Endothelial cell of umbilical vein (primary cell): ENCODE measurements at regions not wholly inside any gene's neighbourhood (a gene's known extent, or its start where the extent isn't known, plus 50 kb on each side); places are given as distances from the start of the nearest gene placed in this dataset.

Experiments used
- BruUV-seq: library from RNA; stranded (reverse); fragments of 400-500 nt; replicated peaks from 2 replicates; lab custom pipeline; 2021; lab: Mats Ljungman, UMichigan
- CTCF ChIA-PET: fragments of 300-600, 350-600 bp; sonication (Branson Sonifier 250); formaldehyde crosslinking; loops from one replicate; lab custom pipeline; 2021; ENCODE audit warnings: antibody characterized with exemption, inconsistent platforms; lab: Charles Lee
- POLR2A ChIA-PET: fragments of 300-600, 350-600 bp; sonication (Branson Sonifier 250); formaldehyde crosslinking; loops from one replicate; lab custom pipeline; 2021; ENCODE audit warnings: antibody characterized with exemption, inconsistent platforms; lab: Charles Lee
- DNase-seq: peaks from one replicate; pipeline ENCODE4 v3.0.0-alpha.2; 2011; ENCODE audit warnings: low read depth, low spot score
- FAIRE-seq: peaks from 2 replicates; lab custom pipeline; 2011; peaks lifted over from hg19 to GRCh38; lab: Jason Lieb, UNC
- H2AFZ ChIP-seq: 2 replicates; pipeline ENCODE4 v1.6.0; 2012; ENCODE audit warnings: low read depth, low read length, control low read depth, inconsistent platforms
- H3K27ac ChIP-seq: 2 replicates; pipeline ENCODE4 v1.5.1; 2011; ENCODE audit warnings: low read depth, mild to moderate bottlenecking, control low read depth, low read length, moderate library complexity; ENCODE audit not compliant: insufficient read depth
- H3K27me3 ChIP-seq, 2 experiments: 2 replicates each; pipeline versions ENCODE4 v1.6.0 to v1.6.1; 2011; ENCODE audit warnings: low read length in 2 of 2, mixed read lengths in 1 of 2; ENCODE audit not compliant: control insufficient read depth in 2 of 2, insufficient read depth in 2 of 2
- H3K36me3 ChIP-seq, 2 experiments: 2 replicates in 1 of 2; 3 replicates in 1 of 2; pipeline ENCODE4 v1.5.1; 2011; ENCODE audit warnings: low read length in 2 of 2, mild to moderate bottlenecking in 1 of 2, moderate library complexity in 1 of 2; ENCODE audit not compliant: control insufficient read depth in 2 of 2, insufficient read depth in 2 of 2; ENCODE audit errors: extremely low read depth in 1 of 2
- H3K4me1 ChIP-seq: 3 replicates; pipeline ENCODE4 v1.5.1; 2011; ENCODE audit warnings: mild to moderate bottlenecking, low read length; ENCODE audit not compliant: control insufficient read depth, insufficient read depth; ENCODE audit errors: extremely low read depth
- H3K4me2 ChIP-seq: 2 replicates; pipeline ENCODE4 v1.6.1; 2011; ENCODE audit warnings: low read length, control low read depth, mixed read lengths; ENCODE audit not compliant: insufficient read depth
- H3K4me3 ChIP-seq, 3 experiments: fragments of 200-600 bp in 1 of 3; sonication (generic), shearing (Covaris generic) in 1 of 3; replicated peaks in 1 of 3; 2 replicates each; pipeline ENCODE4 v1.5.1; 2011 to 2016; ENCODE audit warnings: control low read depth in 3 of 3, low read length in 3 of 3, mild to moderate bottlenecking in 2 of 3, inconsistent platforms in 1 of 3, low read depth in 1 of 3, moderate library complexity in 1 of 3; ENCODE audit not compliant: insufficient read depth in 1 of 3
- H3K79me2 ChIP-seq: 2 replicates; pipeline ENCODE4 v1.6.0; 2012; ENCODE audit warnings: low read length, inconsistent platforms; ENCODE audit not compliant: control insufficient read depth, insufficient read depth
- H3K9ac ChIP-seq: replicated peaks from 2 replicates; pipeline ENCODE3; 2011; ENCODE audit warnings: low read length, control low read depth; ENCODE audit not compliant: insufficient read depth; ENCODE audit errors: extremely low read depth
- H3K9me1 ChIP-seq: replicated peaks from 3 replicates; pipeline ENCODE4 v1.6.0; 2011; ENCODE audit warnings: mild to moderate bottlenecking, low read length; ENCODE audit not compliant: control insufficient read depth, insufficient read depth; ENCODE audit errors: extremely low read depth
- H3K9me3 ChIP-seq: replicated peaks from 2 replicates; pipeline ENCODE4 v1.5.1; 2012; ENCODE audit warnings: low read length, inconsistent platforms; ENCODE audit not compliant: control insufficient read depth, insufficient read depth
- H4K20me1 ChIP-seq: replicated peaks from 2 replicates; pipeline ENCODE3; 2011; ENCODE audit warnings: mild to moderate bottlenecking, low read length; ENCODE audit not compliant: control insufficient read depth, insufficient read depth; ENCODE audit errors: extremely low read depth
- EZH2 ChIP-seq: IDR thresholded peaks from 2 replicates; pipeline ENCODE4 v1.6.1; 2012; ENCODE audit warnings: borderline replicate concordance, low read depth, mild to moderate bottlenecking, moderate library complexity, low read length, inconsistent platforms; ENCODE audit not compliant: severe bottlenecking
- FOS ChIP-seq: IDR thresholded peaks from 2 replicates; pipeline ENCODE4 v1.6.1; 2011; ENCODE audit warnings: mild to moderate bottlenecking, low read length, moderate library complexity, borderline replicate concordance; ENCODE audit not compliant: insufficient read depth
- GATA2 ChIP-seq: IDR thresholded peaks from 2 replicates; pipeline ENCODE4 v1.7.0; 2011; ENCODE audit warnings: low read depth, mild to moderate bottlenecking, moderate library complexity, mixed read lengths, low read length; ENCODE audit not compliant: insufficient read length, insufficient read depth
- JUN ChIP-seq: IDR thresholded peaks from 2 replicates; pipeline ENCODE4 v1.6.1; 2011; ENCODE audit warnings: borderline replicate concordance, low read depth; ENCODE audit not compliant: insufficient read length, insufficient read depth
- MYC ChIP-seq: IDR thresholded peaks from one replicate; pipeline ENCODE4 v1.6.1; 2011; ENCODE audit warnings: mild to moderate bottlenecking, low read depth, low read length
- POLR2A ChIP-seq: IDR thresholded peaks from 2 replicates; pipeline ENCODE4 v1.6.1; 2012; ENCODE audit warnings: low read depth, mild to moderate bottlenecking, control low read depth, low read length
- POLR2AphosphoS5 ChIP-seq: IDR thresholded peaks from 2 replicates; pipeline ENCODE4 v1.6.1; 2012; ENCODE audit warnings: low read depth, mild to moderate bottlenecking, control low read depth, low read length, moderate library complexity; ENCODE audit not compliant: insufficient read depth
- dilution Hi-C: fragments of 300-500 bp; cut with MboI; formaldehyde crosslinking; loops from one replicate; pipeline ENCODE4 v1.15.0; 2019; ENCODE audit warnings: low sequenced_read_pairs; ENCODE audit not compliant: extremely low pct_ligation_motif_present
- intact Hi-C: fragments of 100-400 bp; cut with micrococcal nuclease; formaldehyde crosslinking; loops from one replicate; pipeline ENCODE4 v1.10.0; 2022
- TF ChIP-seq, protein P1 (sequence below): IDR thresholded peaks from 2 replicates; pipeline ENCODE4 v1.6.1; 2011; ENCODE audit not compliant: insufficient read depth, insufficient read length
- TF ChIP-seq, protein P2 (sequence below), 2 donors: IDR thresholded peaks; 1 replicate in 1 of 2; 2 replicates in 1 of 2; pipeline ENCODE4 v1.5.1; 2011; ENCODE audit warnings: low read length in 2 of 2, mild to moderate bottlenecking in 2 of 2, moderate library complexity in 2 of 2, control low read depth in 1 of 2, inconsistent platforms in 1 of 2, low read depth in 1 of 2; ENCODE audit not compliant: insufficient read depth in 1 of 2; ENCODE audit errors: extremely low read depth in 1 of 2

DNA sequence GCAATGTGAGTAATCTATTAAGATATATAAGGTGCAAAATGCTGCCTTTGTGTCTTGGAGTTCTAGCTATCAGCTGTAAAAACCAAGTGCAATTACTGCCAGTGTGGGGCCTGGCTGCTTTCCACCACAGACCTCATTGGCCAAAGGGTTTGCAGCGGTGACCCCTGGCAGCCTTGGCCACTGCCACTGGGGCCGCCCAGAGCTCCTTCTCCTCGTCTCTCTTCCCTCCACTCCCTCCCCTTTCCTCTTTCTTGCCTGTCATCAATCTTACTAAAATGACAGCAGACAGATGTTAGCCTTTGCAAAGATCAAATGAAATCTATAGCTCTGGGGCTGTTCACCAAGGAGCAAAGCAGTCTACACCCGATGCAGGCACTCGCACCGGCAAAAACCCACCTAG, 986.3 kb downstream of the BCL11A start:
- DNase-seq = no peak
- dilution Hi-C loops = no loop called here
- FAIRE-seq = no peak

DNA sequence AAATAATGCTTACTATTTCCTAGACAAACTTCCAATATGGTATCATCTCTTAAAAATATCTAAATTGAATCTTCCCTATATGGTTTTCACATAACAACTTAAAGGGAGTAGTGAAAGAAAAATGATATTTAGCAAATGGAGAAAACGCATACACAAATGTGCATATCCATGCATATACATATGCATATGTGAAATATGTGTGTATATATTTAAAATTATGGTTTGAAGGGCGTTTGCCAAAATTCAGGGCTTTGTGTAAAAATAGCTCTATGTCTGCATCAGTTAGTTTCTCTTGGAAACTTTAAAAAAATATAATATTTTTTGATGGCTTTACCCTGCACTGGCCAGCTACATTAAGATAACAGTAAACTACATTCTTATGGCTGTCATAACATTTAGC, 986.7 kb downstream of the BCL11A start:
- no peak for FAIRE-seq

More for the DNA sequence above, 986.3 kb downstream of the BCL11A start:
- H3K36me3 ChIP-seq = no peaks in the 10 kb centered on the region
- H3K79me2 ChIP-seq = no peaks in the 10 kb centered on the region
- no peak overlapping the region for H3K9ac ChIP-seq
- H3K9me1 ChIP-seq = no peaks in the 10 kb centered on the region
- ChIA-PET POLR2A (no interaction called here), CTCF (no interaction called here)
- H3K27ac ChIP-seq = no peak overlapping the region
- no peaks in the 10 kb centered on the region for H3K27me3 ChIP-seq
- H3K4me2 ChIP-seq = no peak overlapping the region
- TF ChIP-seq, protein P1, sequence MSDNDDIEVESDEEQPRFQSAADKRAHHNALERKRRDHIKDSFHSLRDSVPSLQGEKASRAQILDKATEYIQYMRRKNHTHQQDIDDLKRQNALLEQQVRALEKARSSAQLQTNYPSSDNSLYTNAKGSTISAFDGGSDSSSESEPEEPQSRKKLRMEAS = no peak
- TF ChIP-seq JUN = no peak
- intact Hi-C loops = no loop called here
- no TSS peak for BruUV-seq
- no peak overlapping the region for H3K4me3 ChIP-seq
- no peaks in the 10 kb centered on the region for H3K4me1 ChIP-seq
- no peaks in the 10 kb centered on the region for H4K20me1 ChIP-seq
- H2AFZ ChIP-seq = no peak overlapping the region
- peaks cover 9% of the 10 kb centered on the region for H3K9me3 ChIP-seq

More for the DNA sequence above, 986.7 kb downstream of the BCL11A start:
- Histone ChIP-seq H3K4me2 (no peak overlapping the region), H3K36me3 (no peaks in the 10 kb centered on the region), H4K20me1 (no peaks in the 10 kb centered on the region), H3K27me3 (no peaks in the 10 kb centered on the region), H3K79me2 (no peaks in the 10 kb centered on the region), H3K9me1 (no peaks in the 10 kb centered on the region), H2AFZ (no peak overlapping the region), H3K27ac (no peak overlapping the region), H3K9ac (no peak overlapping the region), H3K9me3 (peaks cover 9% of the 10 kb centered on the region), H3K4me1 (no peaks in the 10 kb centered on the region), H3K4me3 (no peak overlapping the region)
- no TSS peak for BruUV-seq
- TF ChIP-seq EZH2 = no peak
- TF ChIP-seq FOS = no peak
- TF ChIP-seq, protein P1 = no peak
- TF ChIP-seq POLR2AphosphoS5 = no peak
- TF ChIP-seq GATA2 = no peak
- TF ChIP-seq, protein P2, sequence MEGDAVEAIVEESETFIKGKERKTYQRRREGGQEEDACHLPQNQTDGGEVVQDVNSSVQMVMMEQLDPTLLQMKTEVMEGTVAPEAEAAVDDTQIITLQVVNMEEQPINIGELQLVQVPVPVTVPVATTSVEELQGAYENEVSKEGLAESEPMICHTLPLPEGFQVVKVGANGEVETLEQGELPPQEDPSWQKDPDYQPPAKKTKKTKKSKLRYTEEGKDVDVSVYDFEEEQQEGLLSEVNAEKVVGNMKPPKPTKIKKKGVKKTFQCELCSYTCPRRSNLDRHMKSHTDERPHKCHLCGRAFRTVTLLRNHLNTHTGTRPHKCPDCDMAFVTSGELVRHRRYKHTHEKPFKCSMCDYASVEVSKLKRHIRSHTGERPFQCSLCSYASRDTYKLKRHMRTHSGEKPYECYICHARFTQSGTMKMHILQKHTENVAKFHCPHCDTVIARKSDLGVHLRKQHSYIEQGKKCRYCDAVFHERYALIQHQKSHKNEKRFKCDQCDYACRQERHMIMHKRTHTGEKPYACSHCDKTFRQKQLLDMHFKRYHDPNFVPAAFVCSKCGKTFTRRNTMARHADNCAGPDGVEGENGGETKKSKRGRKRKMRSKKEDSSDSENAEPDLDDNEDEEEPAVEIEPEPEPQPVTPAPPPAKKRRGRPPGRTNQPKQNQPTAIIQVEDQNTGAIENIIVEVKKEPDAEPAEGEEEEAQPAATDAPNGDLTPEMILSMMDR (IDR thresholded peaks at IDR 0.05; ENCODE audit: extremely low read depth in 1 of 2, insufficient read depth in 1 of 2, low read depth in 1 of 2, low read length in 2 of 2) = no peak
- no peak for TF ChIP-seq MYC
- TF ChIP-seq JUN = no peak
- no peak for TF ChIP-seq POLR2A
- no peak for DNase-seq
- CTCF ChIA-PET = no interaction called here
- intact Hi-C loops = no loop called here
- POLR2A ChIA-PET = no interaction called here
- dilution Hi-C loops = no loop called here
